Activated T-cell treated with anti-CD3 and anti-CD28 coated beads, Interleukin-2, amount 50 U/mL, for 24 hours (primary cell): ENCODE measurements at regions not wholly inside any gene's neighbourhood (a gene's known extent, or its start where the extent isn't known, plus 50 kb on each side); places are given as distances from the start of the nearest gene placed in this dataset.

Experiments
- DNase-seq: peaks from one replicate; pipeline ENCODE4 v3.0.0-alpha.2; 2020
- H3K27ac Mint-ChIP-seq: 2 replicates; pipeline ENCODE4 v1.8.0; 2020; ENCODE audit warnings: mild to moderate bottlenecking, mixed read lengths
- H3K27me3 Mint-ChIP-seq: 2 replicates; pipeline ENCODE4 v1.8.0; 2020; ENCODE audit warnings: mixed read lengths
- H3K36me3 Mint-ChIP-seq: 2 replicates; pipeline ENCODE4 v1.8.0; 2020; ENCODE audit warnings: low read depth, mixed read lengths
- H3K4me1 Mint-ChIP-seq: 2 replicates; pipeline ENCODE4 v1.8.0; 2020; ENCODE audit warnings: low read depth, mixed read lengths
- H3K4me3 Mint-ChIP-seq: 2 replicates; pipeline ENCODE4 v1.8.0; 2020; ENCODE audit warnings: mild to moderate bottlenecking, moderate library complexity, mixed read lengths
- H3K9me3 Mint-ChIP-seq: 2 replicates; pipeline ENCODE4 v1.8.0; 2020; ENCODE audit warnings: mixed read lengths

GRCh38 chr4:53722110-53722509 lies 130.8 kb upstream of the LNX1 start:
- no peak for DNase-seq
- no peaks in the 10 kb centered on the region for H3K36me3 Mint-ChIP-seq
- H3K27ac Mint-ChIP-seq = no peak overlapping the region
- no peaks in the 10 kb centered on the region for H3K4me1 Mint-ChIP-seq
- H3K4me3 Mint-ChIP-seq = no peak overlapping the region
- H3K9me3 Mint-ChIP-seq = no peaks in the 10 kb centered on the region
- H3K27me3 Mint-ChIP-seq = peaks cover 32% of the 10 kb centered on the region

DNA sequence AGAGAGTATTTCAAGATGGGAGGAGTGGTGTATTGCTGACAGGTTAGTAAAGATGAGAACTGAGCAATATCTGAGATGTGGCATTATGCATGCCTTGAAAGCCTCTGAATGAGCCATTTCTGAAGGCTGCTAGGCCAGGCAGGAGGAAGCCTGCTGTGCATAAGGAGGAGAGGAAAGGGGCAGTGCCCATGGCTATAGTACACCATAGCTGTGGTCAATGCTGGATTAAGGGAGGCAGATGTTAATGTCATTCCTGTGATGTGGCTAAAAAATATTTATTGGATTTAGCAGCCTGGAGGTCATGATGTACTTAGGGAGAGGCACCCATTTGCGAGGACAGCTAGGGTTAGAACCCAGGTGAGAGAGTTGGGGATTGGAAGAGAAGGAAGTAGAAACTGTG lies 130.0 kb upstream of the LNX1 start:
- peaks cover 32% of the 10 kb centered on the region for H3K27me3 Mint-ChIP-seq

DNA sequence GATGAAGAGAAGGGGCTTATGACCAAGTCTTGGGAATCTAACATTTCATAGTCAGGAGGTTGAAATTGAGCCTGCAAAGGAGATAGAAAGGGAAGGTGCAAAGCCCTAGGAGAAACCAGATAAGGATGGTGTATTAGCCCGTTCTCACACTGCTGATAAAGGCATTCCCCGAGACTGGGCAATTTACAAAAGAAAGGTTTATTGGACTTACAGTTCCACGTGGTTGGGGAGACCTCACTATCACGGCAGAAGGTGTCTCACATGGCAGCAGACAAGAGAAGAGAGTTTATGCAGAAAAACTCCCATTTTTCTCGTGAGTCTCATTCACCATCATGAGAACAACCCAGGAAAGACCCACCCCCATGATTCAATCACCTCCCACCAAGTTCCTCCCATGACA lies 129.5 kb upstream of the LNX1 start:
- no peak for DNase-seq
- Mint-ChIP-seq H3K4me3 (no peak overlapping the region), H3K36me3 (no peaks in the 10 kb centered on the region), H3K4me1 (no peaks in the 10 kb centered on the region), H3K27ac (no peak overlapping the region), H3K27me3 (peaks cover 36% of the 10 kb centered on the region), H3K9me3 (no peaks in the 10 kb centered on the region)

More for the DNA sequence above, 130.0 kb upstream of the LNX1 start:
- no peak for DNase-seq
- no peaks in the 10 kb centered on the region for H3K36me3 Mint-ChIP-seq
- no peak overlapping the region for H3K4me3 Mint-ChIP-seq
- H3K27ac Mint-ChIP-seq = no peak overlapping the region
- H3K9me3 Mint-ChIP-seq = no peaks in the 10 kb centered on the region
- no peaks in the 10 kb centered on the region for H3K4me1 Mint-ChIP-seq

- no peak for DNase-seq
- no peak overlapping the region for H3K4me3 Mint-ChIP-seq
- H3K36me3 Mint-ChIP-seq = no peaks in the 10 kb centered on the region
- no peak overlapping the region for H3K27ac Mint-ChIP-seq
- H3K9me3 Mint-ChIP-seq = no peaks in the 10 kb centered on the region
- peaks cover 38% of the 10 kb centered on the region for H3K27me3 Mint-ChIP-seq
- H3K4me1 Mint-ChIP-seq = no peaks in the 10 kb centered on the region
Measured at GRCh38 chr4:53717064-53717549, 125.8 kb upstream of the LNX1 start.

GRCh38 chr4:53716471-53717063 lies 125.3 kb upstream of the LNX1 start:
- H3K9me3 Mint-ChIP-seq = no peaks in the 10 kb centered on the region
- DNase-seq = no peak
- H3K27me3 Mint-ChIP-seq = peaks cover 39% of the 10 kb centered on the region
- H3K27ac Mint-ChIP-seq = no peak overlapping the region
- H3K4me1 Mint-ChIP-seq = no peaks in the 10 kb centered on the region
- H3K4me3 Mint-ChIP-seq = no peak overlapping the region
- H3K36me3 Mint-ChIP-seq = no peaks in the 10 kb centered on the region

DNA sequence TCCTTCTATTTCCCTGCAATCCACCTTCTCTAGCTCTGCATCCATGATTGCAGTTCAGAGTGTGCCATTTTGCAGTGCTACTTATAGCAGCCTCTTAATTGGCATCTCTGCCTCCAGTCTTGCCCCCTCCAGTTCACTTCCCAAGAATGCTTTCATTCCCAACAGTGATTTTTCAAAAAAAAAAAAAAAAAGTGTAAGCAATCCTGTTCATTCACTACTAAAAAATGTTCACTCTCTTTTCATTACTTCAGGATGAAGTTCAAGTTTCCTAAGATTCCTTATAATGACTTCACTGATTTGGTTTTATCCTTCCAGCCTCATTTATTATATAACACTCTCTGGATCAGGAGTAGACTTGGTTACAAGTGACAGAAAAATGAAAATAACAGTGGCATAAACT lies 124.7 kb upstream of the LNX1 start:
- H3K36me3 Mint-ChIP-seq = no peaks in the 10 kb centered on the region
- no peak overlapping the region for H3K27ac Mint-ChIP-seq
- no peaks in the 10 kb centered on the region for H3K9me3 Mint-ChIP-seq
- DNase-seq = no peak
- H3K4me3 Mint-ChIP-seq = no peak overlapping the region
- H3K27me3 Mint-ChIP-seq = peaks cover 35% of the 10 kb centered on the region
- H3K4me1 Mint-ChIP-seq = no peaks in the 10 kb centered on the region

GRCh38 chr4:53714236-53715140 lies 123.2 kb upstream of the LNX1 start:
- DNase-seq = no peak
- Mint-ChIP-seq H3K27ac (no peak overlapping the region), H3K36me3 (no peaks in the 10 kb centered on the region)

DNA sequence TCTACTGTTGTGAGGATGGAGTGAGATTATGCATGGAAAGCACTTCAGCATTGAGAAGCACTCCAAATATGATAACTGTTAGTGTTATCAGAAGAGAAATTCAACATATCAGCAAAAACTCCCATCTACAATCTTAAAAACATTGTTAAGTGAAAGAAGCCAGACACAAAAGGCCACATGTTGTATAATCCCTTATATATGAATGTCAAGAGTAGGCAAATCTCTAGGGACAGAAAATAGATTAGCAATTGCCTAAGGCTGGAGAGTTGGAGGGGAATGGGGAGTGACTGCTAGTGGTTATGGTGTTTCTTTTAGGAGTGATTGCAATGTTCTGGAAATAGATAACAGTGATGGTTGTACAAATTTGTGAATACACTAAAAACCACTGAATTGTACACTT lies 122.5 kb upstream of the LNX1 start:
- Mint-ChIP-seq H3K36me3 (no peaks in the 10 kb centered on the region), H3K27ac (no peak overlapping the region), H3K4me3 (no peak overlapping the region), H3K9me3 (no peaks in the 10 kb centered on the region), H3K27me3 (peaks cover 22% of the 10 kb centered on the region), H3K4me1 (no peaks in the 10 kb centered on the region)
- no peak for DNase-seq

More at GRCh38 chr4:53714236-53715140, 123.2 kb upstream of the LNX1 start:
- Mint-ChIP-seq H3K27me3 (peaks cover 26% of the 10 kb centered on the region), H3K4me3 (no peak overlapping the region), H3K9me3 (no peaks in the 10 kb centered on the region), H3K4me1 (no peaks in the 10 kb centered on the region)

DNA sequence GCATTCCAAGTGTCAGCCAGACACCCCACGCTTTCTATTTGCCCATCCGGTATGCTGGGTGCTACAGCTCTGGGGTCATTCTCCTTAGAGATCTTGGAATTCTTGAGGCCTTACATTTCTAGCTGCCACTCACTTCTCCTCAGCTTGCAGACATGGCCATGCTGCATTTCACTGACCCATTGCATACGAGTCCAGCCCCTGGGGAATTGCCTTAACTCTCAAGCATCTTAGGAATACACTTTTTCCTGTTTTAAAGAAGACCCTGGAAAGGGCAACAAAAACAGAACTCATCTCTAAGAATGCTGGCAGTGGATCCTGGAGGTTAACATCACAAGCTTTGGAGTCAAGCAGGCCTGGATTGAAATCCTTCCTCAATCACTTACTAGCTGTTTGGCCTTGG lies 122.0 kb upstream of the LNX1 start:
- Mint-ChIP-seq H3K4me3 (no peak overlapping the region), H3K9me3 (no peaks in the 10 kb centered on the region), H3K4me1 (no peaks in the 10 kb centered on the region), H3K27me3 (peaks cover 24% of the 10 kb centered on the region), H3K36me3 (no peaks in the 10 kb centered on the region), H3K27ac (no peak overlapping the region)
- DNase-seq = no peak

DNA sequence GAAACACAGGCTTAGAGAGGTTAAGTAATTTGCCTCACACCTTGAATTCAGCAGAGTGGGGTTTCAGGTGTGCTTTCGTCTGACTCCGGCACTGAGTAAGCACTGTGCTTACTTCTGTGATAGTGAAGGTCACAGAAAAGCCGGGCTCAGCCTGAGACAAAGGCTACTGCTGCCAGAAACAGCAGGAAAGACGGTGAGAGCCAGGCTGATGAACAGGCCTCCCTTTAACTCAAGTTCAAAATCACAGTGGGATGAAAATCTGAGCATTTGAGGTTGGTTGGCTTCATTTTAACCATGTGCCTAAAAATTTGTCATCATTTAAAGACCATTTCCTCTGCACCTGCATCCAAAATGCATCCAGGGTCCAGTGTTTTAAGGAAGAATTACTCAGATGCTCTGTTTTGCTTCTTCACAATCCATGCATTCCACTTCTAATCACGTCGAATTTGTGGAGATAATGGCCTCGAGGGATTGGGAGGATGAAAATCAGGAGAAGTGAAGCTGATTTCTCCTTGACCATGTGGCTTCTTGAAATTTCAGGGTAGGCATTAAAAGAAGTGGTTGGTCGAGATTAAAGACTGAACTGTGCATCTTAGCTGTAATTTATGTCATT lies 121.2 kb upstream of the LNX1 start:
- no peak for DNase-seq
- no peak overlapping the region for H3K27ac Mint-ChIP-seq
- H3K36me3 Mint-ChIP-seq = no peaks in the 10 kb centered on the region
- H3K9me3 Mint-ChIP-seq = no peaks in the 10 kb centered on the region
- H3K27me3 Mint-ChIP-seq = peaks cover 30% of the 10 kb centered on the region
- no peak overlapping the region for H3K4me3 Mint-ChIP-seq
- no peaks in the 10 kb centered on the region for H3K4me1 Mint-ChIP-seq

GRCh38 chr4:53711926-53712325 lies 120.6 kb upstream of the LNX1 start:
- H3K9me3 Mint-ChIP-seq = no peaks in the 10 kb centered on the region
- H3K27ac Mint-ChIP-seq = no peak overlapping the region
- peaks cover 30% of the 10 kb centered on the region for H3K27me3 Mint-ChIP-seq
- DNase-seq = no peak
- H3K4me1 Mint-ChIP-seq = no peaks in the 10 kb centered on the region
- no peaks in the 10 kb centered on the region for H3K36me3 Mint-ChIP-seq
- H3K4me3 Mint-ChIP-seq = no peak overlapping the region

GRCh38 chr4:53709693-53710092 lies 118.4 kb upstream of the LNX1 start:
- Mint-ChIP-seq H3K9me3 (no peaks in the 10 kb centered on the region), H3K4me3 (no peak overlapping the region), H3K36me3 (no peaks in the 10 kb centered on the region), H3K27ac (no peak overlapping the region), H3K27me3 (peaks cover 27% of the 10 kb centered on the region), H3K4me1 (no peaks in the 10 kb centered on the region)
- no peak for DNase-seq

GRCh38 chr4:53707491-53707890 lies 116.2 kb upstream of the LNX1 start:
- Mint-ChIP-seq H3K36me3 (no peaks in the 10 kb centered on the region), H3K27ac (no peak overlapping the region), H3K4me3 (no peak overlapping the region), H3K4me1 (peaks cover 9% of the 10 kb centered on the region), H3K27me3 (peaks cover 35% of the 10 kb centered on the region), H3K9me3 (no peaks in the 10 kb centered on the region)
- DNase-seq = no peak

- Mint-ChIP-seq H3K36me3 (no peaks in the 10 kb centered on the region), H3K4me3 (no peak overlapping the region), H3K27ac (no peak overlapping the region), H3K9me3 (no peaks in the 10 kb centered on the region), H3K27me3 (peaks cover 32% of the 10 kb centered on the region), H3K4me1 (peaks cover 11% of the 10 kb centered on the region)
- DNase-seq = no peak
Measured at GRCh38 chr4:53706422-53707032, 115.2 kb upstream of the LNX1 start.
